Activated naive CD4-positive, alpha-beta T cell treated with anti-CD3 and anti-CD28 coated beads, Interleukin-2, amount 50 U/mL, for 72 hours (primary cell): ENCODE measurements at regions not wholly inside any gene's neighbourhood (a gene's known extent, or its start where the extent isn't known, plus 50 kb on each side); places are given as distances from the start of the nearest gene placed in this dataset.
"Not testable (repeated sequence)": the region's sequence is repeated elsewhere in the genome, so short reads cannot be mapped to it uniquely, and the experiment has no call there.

ENCODE experiments used
- ATAC-seq, 2 donors: fragments of 150-1000 bp; cut with Tn5 transposase; 2 replicates each; pipeline ENCODE4 v1.10.0; 2021; ENCODE audit warnings: mild to moderate bottlenecking in 2 of 2, moderate library complexity in 2 of 2
- DNase-seq, 2 donors: peaks; one replicate each; pipeline ENCODE4 v3.0.0; 2021 to 2022; ENCODE audit warnings: low spot score in 2 of 2
- H3K27ac Mint-ChIP-seq, 2 donors: one replicate each; pipeline ENCODE4 v1.8.0; 2022; ENCODE audit warnings: mild to moderate bottlenecking in 2 of 2, mixed read lengths in 2 of 2
- H3K36me3 Mint-ChIP-seq, 2 donors: one replicate each; pipeline ENCODE4 v1.8.0; 2022; ENCODE audit warnings: mixed read lengths in 2 of 2
- H3K9me3 Mint-ChIP-seq, 2 donors: one replicate each; pipeline ENCODE4 v1.8.0; 2022; ENCODE audit warnings: mixed read lengths in 2 of 2

GRCh38 chr2:126982935-126983334 lies 84.2 kb downstream of the TEX51 start:
- H3K36me3 Mint-ChIP-seq: no peaks in the 10 kb centered on the region
- no peak for ATAC-seq
- no peaks in the 10 kb centered on the region for H3K9me3 Mint-ChIP-seq

DNA sequence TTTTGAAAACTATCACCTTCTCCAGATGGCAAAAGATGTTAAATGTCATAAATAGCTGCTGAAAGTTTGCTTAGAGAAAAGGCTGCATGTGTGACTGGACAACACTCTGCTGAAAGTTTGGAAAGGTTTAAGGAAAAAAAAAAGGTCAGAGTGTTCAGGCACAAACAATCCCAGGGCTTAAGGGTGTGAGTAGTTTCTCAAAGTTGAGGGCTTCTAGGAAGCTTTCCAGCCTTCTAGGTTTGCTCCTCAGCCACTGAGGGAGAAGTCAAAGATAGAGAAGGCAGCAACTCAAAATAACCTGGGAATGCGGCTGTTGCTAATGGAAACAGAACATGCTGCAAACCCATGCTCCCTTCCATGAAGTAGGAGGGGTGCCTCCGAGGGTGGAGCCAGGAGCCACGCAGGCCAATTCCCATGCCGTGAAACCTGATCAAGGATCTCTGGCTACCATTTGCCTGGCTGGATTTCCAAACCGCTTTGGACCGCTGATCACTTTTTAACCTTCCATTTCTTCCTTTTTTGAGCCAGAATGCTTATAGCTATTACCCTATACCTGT lies 88.0 kb downstream of the TEX51 start:
- no peak overlapping the region for H3K27ac Mint-ChIP-seq
- H3K36me3 Mint-ChIP-seq: peaks cover 0 to 9% of the 10 kb centered on the region in 2 donors
- ATAC-seq: no peak

More at GRCh38 chr2:126982935-126983334, 84.2 kb downstream of the TEX51 start:
- DNase-seq: no peak
- no peak overlapping the region for H3K27ac Mint-ChIP-seq

DNA sequence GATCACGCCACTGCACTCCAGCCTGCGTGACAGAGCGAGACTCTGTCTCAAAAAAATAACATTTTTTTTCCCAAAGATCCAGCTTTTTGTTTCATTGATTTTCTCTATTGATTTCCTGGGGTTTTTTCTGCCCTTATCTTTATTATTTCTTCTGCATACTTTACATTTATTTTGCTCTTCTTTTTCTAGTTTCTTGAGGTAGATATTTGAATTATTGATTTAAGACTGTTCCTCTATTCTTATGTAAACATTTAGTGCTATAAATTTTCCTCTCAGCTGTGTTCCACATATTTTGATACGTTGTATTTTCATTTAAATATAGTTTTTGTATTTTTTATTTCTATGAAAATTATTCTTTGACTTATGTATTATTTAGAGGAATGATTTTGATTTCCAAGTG lies 89.8 kb downstream of the TEX51 start:
- no peak for ATAC-seq
- no peak for DNase-seq
- H3K27ac Mint-ChIP-seq: no peak overlapping the region
- H3K9me3 Mint-ChIP-seq: peaks cover 0 to 5% of the 10 kb centered on the region in 2 donors
- peaks cover 0 to 9% of the 10 kb centered on the region in 2 donors for H3K36me3 Mint-ChIP-seq

More for the DNA sequence above, 88.0 kb downstream of the TEX51 start:
- DNase-seq: no peak
- H3K9me3 Mint-ChIP-seq: peaks cover 0 to 5% of the 10 kb centered on the region in 2 donors

DNA sequence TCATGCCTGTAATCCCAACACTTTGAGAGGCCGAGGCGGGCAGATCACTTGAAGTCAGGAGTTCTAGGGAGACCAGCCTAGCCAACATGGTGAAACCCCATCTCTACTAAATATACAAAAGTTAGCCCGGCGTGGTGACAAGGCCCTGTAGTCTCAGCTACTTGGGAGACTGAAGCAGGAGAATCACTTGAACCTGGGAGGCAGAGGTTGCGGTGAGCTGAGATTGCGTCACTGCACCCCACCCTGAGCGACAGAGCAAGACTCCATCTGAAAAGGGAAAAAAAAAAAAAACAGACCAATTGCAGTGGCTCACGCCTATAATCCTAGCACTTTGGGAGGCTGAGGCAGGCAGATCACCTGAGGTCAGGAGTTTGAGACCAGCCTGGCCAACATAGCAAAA lies 90.4 kb downstream of the TEX51 start:
- H3K36me3 Mint-ChIP-seq, H3K27ac Mint-ChIP-seq, ATAC-seq, DNase-seq, H3K9me3 Mint-ChIP-seq: not testable (repeated sequence)

GRCh38 chr2:126990200-126990599 lies 91.5 kb downstream of the TEX51 start:
- H3K36me3 Mint-ChIP-seq: peaks cover 0 to 9% of the 10 kb centered on the region in 2 donors
- H3K9me3 Mint-ChIP-seq: peaks cover 0 to 5% of the 10 kb centered on the region in 2 donors
- no peak overlapping the region for H3K27ac Mint-ChIP-seq
- ATAC-seq (no peak), DNase-seq (no peak)

- peak overlapping the region in 1 of 2 donors; percentile 48 for H3K27ac Mint-ChIP-seq
- DNase-seq: no peak
- peaks cover 0 to 9% of the 10 kb centered on the region in 2 donors for H3K36me3 Mint-ChIP-seq
- no peak for ATAC-seq
- peaks cover 0 to 5% of the 10 kb centered on the region in 2 donors for H3K9me3 Mint-ChIP-seq
Observed at GRCh38 chr2:126990605-126991532, 92.2 kb downstream of the TEX51 start.

- peaks cover 0 to 5% of the 10 kb centered on the region in 2 donors for H3K9me3 Mint-ChIP-seq
- no peak overlapping the region for H3K27ac Mint-ChIP-seq
- DNase-seq (no peak), ATAC-seq (no peak)
- H3K36me3 Mint-ChIP-seq: peaks cover 0 to 9% of the 10 kb centered on the region in 2 donors
Observed at GRCh38 chr2:126994340-126994777, 95.7 kb downstream of the TEX51 start.

- no peaks in the 10 kb centered on the region for H3K9me3 Mint-ChIP-seq
- H3K27ac Mint-ChIP-seq: no peak overlapping the region
- no peaks in the 10 kb centered on the region for H3K36me3 Mint-ChIP-seq
- DNase-seq (no peak), ATAC-seq (no peak)
Observed at GRCh38 chr2:126995621-126996377, 97.1 kb downstream of the TEX51 start.

- Mint-ChIP-seq H3K36me3 (no peaks in the 10 kb centered on the region), H3K27ac (no peak overlapping the region), H3K9me3 (no peaks in the 10 kb centered on the region)
- ATAC-seq (no peak), DNase-seq (no peak)
Observed at GRCh38 chr2:126996378-126996699, 97.6 kb downstream of the TEX51 start.
